GM13976 (cell line): ENCODE measurements at regions not wholly inside any gene's neighbourhood (a gene's known extent, or its start where the extent isn't known, plus 50 kb on each side); places are given as distances from the start of the nearest gene placed in this dataset.

Experiments used
- DNase-seq: peaks from one replicate; pipeline ENCODE4 v3.0.0; 2012; ENCODE audit warnings: low spot score
- in situ Hi-C: fragments of 300-500 bp; cut with MboI; formaldehyde crosslinking; loops from one replicate; pipeline ENCODE4 v1.12.0; 2022; ENCODE audit warnings: low sequenced_read_pairs, mixed read lengths, inconsistent platforms; ENCODE audit not compliant: unreplicated experiment
- TF ChIP-seq, protein P1 (sequence below): IDR thresholded peaks from 2 replicates; pipeline ENCODE4 v1.5.1; 2012; ENCODE audit warnings: borderline replicate concordance, mild to moderate bottlenecking; ENCODE audit not compliant: insufficient read depth; ENCODE audit errors: extremely low read depth, missing control alignments, control extremely low read depth

- TF ChIP-seq, protein P1, sequence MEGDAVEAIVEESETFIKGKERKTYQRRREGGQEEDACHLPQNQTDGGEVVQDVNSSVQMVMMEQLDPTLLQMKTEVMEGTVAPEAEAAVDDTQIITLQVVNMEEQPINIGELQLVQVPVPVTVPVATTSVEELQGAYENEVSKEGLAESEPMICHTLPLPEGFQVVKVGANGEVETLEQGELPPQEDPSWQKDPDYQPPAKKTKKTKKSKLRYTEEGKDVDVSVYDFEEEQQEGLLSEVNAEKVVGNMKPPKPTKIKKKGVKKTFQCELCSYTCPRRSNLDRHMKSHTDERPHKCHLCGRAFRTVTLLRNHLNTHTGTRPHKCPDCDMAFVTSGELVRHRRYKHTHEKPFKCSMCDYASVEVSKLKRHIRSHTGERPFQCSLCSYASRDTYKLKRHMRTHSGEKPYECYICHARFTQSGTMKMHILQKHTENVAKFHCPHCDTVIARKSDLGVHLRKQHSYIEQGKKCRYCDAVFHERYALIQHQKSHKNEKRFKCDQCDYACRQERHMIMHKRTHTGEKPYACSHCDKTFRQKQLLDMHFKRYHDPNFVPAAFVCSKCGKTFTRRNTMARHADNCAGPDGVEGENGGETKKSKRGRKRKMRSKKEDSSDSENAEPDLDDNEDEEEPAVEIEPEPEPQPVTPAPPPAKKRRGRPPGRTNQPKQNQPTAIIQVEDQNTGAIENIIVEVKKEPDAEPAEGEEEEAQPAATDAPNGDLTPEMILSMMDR, result no peak
- no peak for DNase-seq
- in situ Hi-C loops, result no loop called here
Measured at GRCh38 chr4:27910227-27910626, 1049.6 kb downstream of the STIM2 start.

DNA sequence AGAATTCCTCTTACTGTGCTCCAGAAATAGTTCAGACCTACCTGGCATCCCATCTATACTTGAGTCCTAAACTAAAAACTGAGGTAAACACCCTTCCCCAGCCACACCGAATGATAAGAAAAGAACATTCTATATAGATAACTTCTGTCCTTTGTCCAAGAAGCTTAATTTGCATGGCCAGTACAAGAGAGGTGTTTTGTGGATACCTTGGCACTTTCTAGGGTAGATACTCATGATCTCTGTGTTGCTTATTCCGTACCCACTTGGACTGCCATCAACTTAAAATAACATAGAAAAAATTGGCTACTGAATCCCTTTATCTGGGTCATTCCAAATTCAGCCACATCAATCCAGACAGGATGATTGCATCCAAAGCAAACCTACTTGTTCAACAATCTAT is 1050.4 kb downstream of the STIM2 start:
- TF ChIP-seq, protein P1, result no peak
- in situ Hi-C loops, result no loop called here
- DNase-seq, result no peak

DNA sequence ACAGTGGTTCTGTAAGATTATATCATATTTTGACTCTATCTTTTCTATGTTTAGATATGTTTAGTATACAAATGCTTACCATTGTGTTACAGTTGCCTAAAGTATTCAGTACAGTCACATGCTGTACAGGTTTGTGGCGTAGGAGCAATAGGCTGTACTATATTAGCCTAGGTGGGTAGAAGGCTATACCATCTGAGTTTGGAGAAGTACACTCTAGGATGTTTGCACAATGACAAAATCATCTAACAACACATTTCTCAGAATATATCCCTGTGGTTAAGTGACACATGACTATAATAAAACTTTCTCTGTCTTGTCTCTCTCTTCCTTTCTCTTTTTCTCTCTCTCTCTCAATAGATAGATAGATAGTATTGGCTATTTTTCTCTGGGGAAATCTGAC is 1053.1 kb downstream of the STIM2 start:
- in situ Hi-C loops, result no loop called here
- TF ChIP-seq, protein P1, result no peak
- DNase-seq, result no peak

DNA sequence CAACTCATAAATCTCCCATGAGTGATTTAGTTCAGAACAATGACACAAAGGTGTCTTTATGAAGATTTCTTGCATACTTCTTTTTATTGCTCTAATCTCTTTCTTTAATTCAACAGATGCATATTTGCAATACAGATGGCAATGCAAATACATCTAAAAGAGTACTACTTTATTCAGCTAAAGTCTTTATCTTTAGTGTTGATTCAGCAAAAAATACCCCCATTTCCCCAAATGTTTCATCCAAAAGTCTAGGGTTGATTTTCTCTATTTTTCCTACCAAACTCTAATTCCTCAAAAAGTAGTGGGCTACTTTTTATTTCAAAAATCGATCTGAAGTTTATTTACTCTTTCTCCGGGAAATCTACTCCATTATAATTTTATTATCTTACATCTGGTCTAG is 1055.2 kb downstream of the STIM2 start:
- in situ Hi-C loops, result no loop called here
- TF ChIP-seq, protein P1, result no peak

GRCh38 chr4:27916452-27917184 is 1056.0 kb downstream of the STIM2 start:
- TF ChIP-seq, protein P1, result no peak
- in situ Hi-C loops, result no loop called here
- DNase-seq, result no peak

More for the DNA sequence above, 1055.2 kb downstream of the STIM2 start:
- DNase-seq, result no peak

- in situ Hi-C loops, result no loop called here
- TF ChIP-seq, protein P1, result no peak
- no peak for DNase-seq
Measured at GRCh38 chr4:27917381-27917780, 1056.7 kb downstream of the STIM2 start.
